ENCODE measurements at regions not wholly inside any gene's neighbourhood (a gene's known extent, or its start where the extent isn't known, plus 50 kb on each side); places are given as distances from the start of the nearest gene placed in this dataset.

GRCh38 chr2:206213514-206213845 lies 53.8 kb downstream of the EEF1B2 start:
- H3K9ac ChIP-seq (ENCODE audit: control insufficient read depth, insufficient read depth, low read length): no peak overlapping the region
- ChIA-PET CTCF (no interaction called here), POLR2A (interaction anchor here (0.7 kb wide), 1 partner anchor 18 kb away, joined by 3 read pairs; no protein-coding TSS in a partner anchor), RAD21 (ENCODE audit: unreplicated experiment) (no interaction called here), SMC1A (ENCODE audit: uncharacterized antibody, unreplicated experiment) (interaction anchor here (1.2 kb wide), 1 partner anchor 12 kb away, joined by 3 read pairs; no protein-coding TSS in a partner anchor)
- no peaks in the 10 kb centered on the region for H3K4me1 ChIP-seq (ENCODE audit: control insufficient read depth, insufficient read depth, low read length)
- H3K4me2 ChIP-seq (ENCODE audit: control insufficient read depth, insufficient read depth): no peak overlapping the region
- H3K36me3 ChIP-seq (ENCODE audit: control insufficient read depth in 2 of 2, insufficient read depth in 2 of 2, low read length in 1 of 2): no peaks in the 10 kb centered on the region
- ATAC-seq: no peak
- no peaks in the 10 kb centered on the region for H3K79me2 ChIP-seq (ENCODE audit: control insufficient read depth, insufficient read depth, low read length)
- TF ChIP-seq PBX3 (IDR thresholded peaks at IDR 0.05; ENCODE audit: insufficient replicate concordance, low read depth, low read length) (no peak), NFXL1 (IDR thresholded peaks at IDR 0.05; ENCODE audit: borderline replicate concordance) (no peak), CEBPB (IDR thresholded peaks at IDR 0.05; ENCODE audit: borderline replicate concordance in 1 of 2, low read depth in 2 of 2, low read length in 2 of 2) (no peak), TBL1XR1 (IDR thresholded peaks at IDR 0.05; ENCODE audit: low read depth, low read length) (no peak), CHD1 (IDR thresholded peaks at IDR 0.05; ENCODE audit: low read depth, low read length) (no peak), ZNF622 (IDR thresholded peaks at IDR 0.05) (no peak)
- no peak overlapping the region for H3K4me3 ChIP-seq
- H3K9me3 ChIP-seq (replicated peaks; ENCODE audit: control insufficient read depth, insufficient read depth, low read length): no peaks in the 10 kb centered on the region
- no peak for DNase-seq (ENCODE audit: low read depth, low spot score)
- FAIRE-seq: no peak
- no peak overlapping the region for H2AFZ ChIP-seq (ENCODE audit: control insufficient read depth, low read depth, low read length)
- BruUV-seq (replicated peaks): no TSS peak
- intact Hi-C loops (cut with micrococcal nuclease; ENCODE audit: unreplicated experiment) (no loop called here), in situ Hi-C loops (cut with MboI) (no loop called here)
- no peaks in the 10 kb centered on the region for H3K27me3 ChIP-seq (replicated peaks in 1 of 2; ENCODE audit: control insufficient read depth in 2 of 2, insufficient read depth in 2 of 2, low read length in 1 of 2)
- no peak overlapping the region for H3K27ac ChIP-seq (ENCODE audit: control insufficient read depth, insufficient read depth)
- 49% methylated on average over 4 of the region's 4 CpGs for WGBS (ENCODE audit: insufficient coverage, insufficient replicate concordance, low lambda C conversion rate, missing lambda C conversion rate)
- no peaks in the 10 kb centered on the region for H4K20me1 ChIP-seq (ENCODE audit: control insufficient read depth, insufficient read depth)

GRCh38 chr2:206217166-206217565 lies 57.3 kb upstream of the ZDBF2 start:
- Histone ChIP-seq H2AFZ (ENCODE audit: control insufficient read depth, low read depth, low read length) (no peak overlapping the region), H3K9me3 (replicated peaks; ENCODE audit: control insufficient read depth, insufficient read depth, low read length) (no peaks in the 10 kb centered on the region), H3K27me3 (replicated peaks in 1 of 2; ENCODE audit: control insufficient read depth in 2 of 2, insufficient read depth in 2 of 2, low read length in 1 of 2) (no peaks in the 10 kb centered on the region), H4K20me1 (ENCODE audit: control insufficient read depth, insufficient read depth) (no peaks in the 10 kb centered on the region), H3K36me3 (ENCODE audit: control insufficient read depth in 2 of 2, insufficient read depth in 2 of 2, low read length in 1 of 2) (no peaks in the 10 kb centered on the region), H3K4me3 (no peak overlapping the region), H3K79me2 (ENCODE audit: control insufficient read depth, insufficient read depth, low read length) (no peaks in the 10 kb centered on the region), H3K4me1 (ENCODE audit: control insufficient read depth, insufficient read depth, low read length) (no peaks in the 10 kb centered on the region), H3K9ac (ENCODE audit: control insufficient read depth, insufficient read depth, low read length) (no peak overlapping the region), H3K4me2 (ENCODE audit: control insufficient read depth, insufficient read depth) (no peak overlapping the region), H3K27ac (ENCODE audit: control insufficient read depth, insufficient read depth) (no peak overlapping the region)
- intact Hi-C loops (cut with micrococcal nuclease; ENCODE audit: unreplicated experiment) (no loop called here), in situ Hi-C loops (cut with MboI) (no loop called here)
- ChIA-PET POLR2A (no interaction called here), CTCF (no interaction called here), SMC1A (ENCODE audit: uncharacterized antibody, unreplicated experiment) (interaction anchor here (0.7 to 1.6 kb wide), 2 partner anchors 13 to 212 kb away, joined by 3 to 5 read pairs; no protein-coding TSS in a partner anchor), RAD21 (ENCODE audit: unreplicated experiment) (no interaction called here)
- TF ChIP-seq PKNOX1 (IDR thresholded peaks at IDR 0.05) (no peak), MAX (IDR thresholded peaks at IDR 0.05; ENCODE audit: low read depth, low read length) (no peak), BMI1 (IDR thresholded peaks at IDR 0.05; ENCODE audit: borderline replicate concordance) (no peak), CBX3 (IDR thresholded peaks at IDR 0.05; ENCODE audit: borderline replicate concordance, low read depth) (no peak), KAT2A (conservative IDR thresholded peaks at IDR 0.05; ENCODE audit: control insufficient read depth, low read depth, low read length) (no peak), ASH2L (IDR thresholded peaks at IDR 0.05; ENCODE audit: borderline replicate concordance, low read depth) (no peak)
- ATAC-seq: no peak
- no TSS peak for BruUV-seq (replicated peaks)
- no peak for FAIRE-seq
- WGBS (ENCODE audit: insufficient coverage, insufficient replicate concordance, low lambda C conversion rate, missing lambda C conversion rate): 29% methylated on average over 5 of the region's 5 CpGs
- DNase-seq (ENCODE audit: low read depth, low spot score): no peak
